Lower leg skin (tissue), 4 donors: ENCODE measurements at regions not wholly inside any gene's neighbourhood (a gene's known extent, or its start where the extent isn't known, plus 50 kb on each side); places are given as distances from the start of the nearest gene placed in this dataset.

ENCODE experiments used
- DNase-seq, 2 donors: peaks; one replicate each; pipeline ENCODE4 v3.0.0-alpha.2; 2019; ENCODE audit warnings: low spot score in 2 of 2
- H3K4me3 ChIP-seq: fragments of 200-600 bp; sonication (generic); 2 replicates; pipeline ENCODE4 v1.5.1; 2017; ENCODE audit warnings: mild to moderate bottlenecking, low read depth; ENCODE audit not compliant: poor library complexity, severe bottlenecking
- CTCF ChIP-seq, 3 donors: fragments of 450-650 bp; IDR thresholded peaks; one replicate each; pipeline ENCODE4 v1.5.1; 2016; ENCODE audit warnings: antibody characterized with exemption in 3 of 3, mild to moderate bottlenecking in 3 of 3, moderate library complexity in 2 of 3
- POLR2A ChIP-seq, 2 donors: fragments of 450-650 bp; IDR thresholded peaks; one replicate each; pipeline ENCODE4 v1.6.1; 2016 to 2017; ENCODE audit warnings: antibody characterized with exemption in 2 of 2, mild to moderate bottlenecking in 1 of 2, moderate library complexity in 1 of 2
- WGBS, 2 donors: methylation state at CpG; one replicate each; pipeline ENCODE4 v1.1.5; 2018; 5-methylcytosine and 5-hydroxymethylcytosine counted together
- intact Hi-C: fragments of 100-400 bp; cut with DNase I; formaldehyde crosslinking; loops from one replicate; pipeline ENCODE4 v1.15.0; 2023; ENCODE audit warnings: low total_unique reads

DNA sequence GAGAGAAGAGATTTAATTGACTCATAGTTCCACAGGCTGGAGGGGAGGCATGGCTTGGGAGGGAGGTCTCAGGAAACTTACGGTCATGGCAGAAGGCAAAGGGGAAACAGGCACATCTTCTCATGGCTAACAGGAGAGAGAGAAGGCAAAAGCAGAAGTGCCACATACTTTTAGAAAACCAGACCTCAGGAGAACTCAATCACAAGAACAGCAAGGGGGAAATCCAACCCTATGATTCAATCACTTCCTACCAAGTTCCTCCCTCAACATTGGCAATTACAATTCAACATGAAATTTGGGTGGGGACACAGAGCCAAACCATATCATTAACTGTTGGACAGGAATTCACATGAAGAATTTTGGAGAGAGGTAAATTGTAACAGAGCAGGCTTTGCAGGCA lies 485.3 kb upstream of the PITX2 start:
- intact Hi-C loops, result no loop called here
- H3K4me3 ChIP-seq, result no peak overlapping the region
- no peak for DNase-seq
- TF ChIP-seq CTCF (IDR thresholded peaks at IDR 0.05) (no peak), POLR2A (IDR thresholded peaks at IDR 0.05) (no peak)
- 61 to 73% methylated on average over 1 of the region's 1 CpG for WGBS, 2 donors

- no peak overlapping the region for H3K4me3 ChIP-seq
- TF ChIP-seq POLR2A (IDR thresholded peaks at IDR 0.05) (no peak), CTCF (IDR thresholded peaks at IDR 0.05) (no peak)
- 81% methylated on average over 3 of the region's 3 CpGs for WGBS, 2 donors
- intact Hi-C loops, result no loop called here
- DNase-seq, result no peak
These were observed 490.7 kb upstream of the PITX2 start for GRCh38 chr4:111113591-111113990.

GRCh38 chr4:111115881-111116280 lies 493.0 kb upstream of the PITX2 start:
- no peak for DNase-seq
- 67 to 68% methylated on average over 4 of the region's 4 CpGs for WGBS, 2 donors
- no peak for TF ChIP-seq POLR2A (IDR thresholded peaks at IDR 0.05)
- no peak for TF ChIP-seq CTCF (IDR thresholded peaks at IDR 0.05)
- H3K4me3 ChIP-seq, result no peak overlapping the region
- intact Hi-C loops, result no loop called here

GRCh38 chr4:111120191-111120590 lies 497.3 kb upstream of the PITX2 start:
- DNase-seq, result no peak
- TF ChIP-seq POLR2A (IDR thresholded peaks at IDR 0.05) (no peak), CTCF (IDR thresholded peaks at IDR 0.05) (no peak)
- intact Hi-C loops, result no loop called here
- H3K4me3 ChIP-seq, result no peak overlapping the region

GRCh38 chr4:111126340-111126739 lies 503.5 kb upstream of the PITX2 start:
- no peak overlapping the region for H3K4me3 ChIP-seq
- no peak for DNase-seq
- intact Hi-C loops, result no loop called here
- WGBS, 2 donors, result 84 to 88% methylated on average over 2 of the region's 2 CpGs
- TF ChIP-seq POLR2A (IDR thresholded peaks at IDR 0.05) (no peak), CTCF (IDR thresholded peaks at IDR 0.05) (no peak)

GRCh38 chr4:111127841-111128240 lies 505.0 kb upstream of the PITX2 start:
- 71 to 75% methylated on average over 5 of the region's 5 CpGs for WGBS, 2 donors
- H3K4me3 ChIP-seq, result no peak overlapping the region
- DNase-seq, result no peak
- TF ChIP-seq POLR2A (IDR thresholded peaks at IDR 0.05) (no peak), CTCF (IDR thresholded peaks at IDR 0.05) (no peak)
- intact Hi-C loops, result no loop called here
